NCI-H446 (cell line): ENCODE measurements at regions not wholly inside any gene's neighbourhood (a gene's known extent, or its start where the extent isn't known, plus 50 kb on each side); places are given as distances from the start of the nearest gene placed in this dataset.
A peak's percentile ranks its signal among the peaks of the same experiment; 100 is the strongest.
"Not testable (repeated sequence)": the region's sequence is repeated elsewhere in the genome, so short reads cannot be mapped to it uniquely, and the experiment has no call there.

Experiments
- DNase-seq, 2 experiments: peaks; one replicate each; lab custom pipeline; 2025; lab: John Stamatoyannopoulos, UW

GRCh38 chr6:71007298-71007697 is 50.4 kb upstream of the B3GAT2 start:
- not testable (repeated sequence) for DNase-seq

- peak; percentile 59 to 78 for DNase-seq
These were observed 55.1 kb upstream of the B3GAT2 start for GRCh38 chr6:71011871-71012371.

GRCh38 chr6:71012866-71013469 is 56.1 kb upstream of the B3GAT2 start:
- peak; percentile 67 to 79 for DNase-seq

- DNase-seq, result no peak
These were observed 58.5 kb upstream of the B3GAT2 start for GRCh38 chr6:71015392-71015791.

- DNase-seq, result no peak
These were observed 71.5 kb upstream of the B3GAT2 start for GRCh38 chr6:71028236-71028876.

GRCh38 chr6:71028877-71029252 is 72.0 kb upstream of the B3GAT2 start:
- DNase-seq, result no peak

- no peak for DNase-seq
These were observed 72.7 kb upstream of the B3GAT2 start for GRCh38 chr6:71029555-71029954.

GRCh38 chr6:71031912-71032311 is 75.1 kb upstream of the B3GAT2 start:
- DNase-seq, result no peak

GRCh38 chr6:71033171-71033570 is 76.3 kb upstream of the B3GAT2 start:
- DNase-seq, result no peak

- peak; percentile 31 to 50 for DNase-seq
These were observed 77.0 kb upstream of the B3GAT2 start for GRCh38 chr6:71033890-71034289.

- DNase-seq, result peak; percentile 98
These were observed 77.9 kb upstream of the B3GAT2 start for GRCh38 chr6:71034563-71035345.

- peak in 1 of 2 experiments; percentile 74 for DNase-seq
These were observed 79.0 kb upstream of the B3GAT2 start for GRCh38 chr6:71035871-71036270.

- peak; percentile 56 to 85 for DNase-seq
These were observed 82.0 kb upstream of the B3GAT2 start for GRCh38 chr6:71038711-71039344.

- no peak for DNase-seq
These were observed 83.2 kb upstream of the B3GAT2 start for GRCh38 chr6:71040043-71040442.

- DNase-seq, result no peak
These were observed 84.0 kb upstream of the B3GAT2 start for GRCh38 chr6:71040841-71041240.

GRCh38 chr6:71043902-71044301 is 87.0 kb upstream of the B3GAT2 start:
- no peak for DNase-seq

GRCh38 chr6:71044753-71045152 is 87.9 kb upstream of the B3GAT2 start:
- DNase-seq, result no peak

GRCh38 chr6:71045296-71045695 is 88.4 kb upstream of the B3GAT2 start:
- DNase-seq, result no peak

- peak in 1 of 2 experiments; percentile 56 for DNase-seq
These were observed 90.6 kb upstream of the B3GAT2 start for GRCh38 chr6:71047417-71047816.

- DNase-seq, result no peak
These were observed 91.7 kb upstream of the B3GAT2 start for GRCh38 chr6:71048320-71049164.

GRCh38 chr6:71049198-71049770 is 92.4 kb upstream of the B3GAT2 start:
- peak; percentile 38 to 79 for DNase-seq
